Stimulated activated CD8-positive, alpha-beta memory T cell treated with anti-CD3 and anti-CD28 coated beads, Interleukin-7, amount 100 ng/mL, for 4 hours (primary cell): ENCODE measurements at regions not wholly inside any gene's neighbourhood (a gene's known extent, or its start where the extent isn't known, plus 50 kb on each side); places are given as distances from the start of the nearest gene placed in this dataset.
"Not testable (repeated sequence)": the region's sequence is repeated elsewhere in the genome, so short reads cannot be mapped to it uniquely, and the experiment has no call there.

Experiments
- DNase-seq, 2 donors: peaks; one replicate each; pipeline ENCODE4 v3.0.0-alpha.2; 2020; ENCODE audit warnings: low read depth in 2 of 2

GRCh38 chr1:90824551-90824950, 107.4 kb upstream of the BARHL2 start:
- DNase-seq: no peak

GRCh38 chr1:90823686-90824085, 106.6 kb upstream of the BARHL2 start:
- DNase-seq: no peak

- no peak for DNase-seq
Observed at GRCh38 chr1:90821788-90822359, 104.8 kb upstream of the BARHL2 start.

- no peak for DNase-seq
Observed at GRCh38 chr1:90821152-90821787, 104.2 kb upstream of the BARHL2 start.

- DNase-seq: no peak
Observed at GRCh38 chr1:90820745-90821144, 103.6 kb upstream of the BARHL2 start.

GRCh38 chr1:90817399-90817798, 100.3 kb upstream of the BARHL2 start:
- DNase-seq: no peak

GRCh38 chr1:90812237-90812636, 95.1 kb upstream of the BARHL2 start:
- DNase-seq: not testable (repeated sequence)

- DNase-seq: not testable (repeated sequence)
Observed at GRCh38 chr1:90811444-90811950, 94.4 kb upstream of the BARHL2 start.

GRCh38 chr1:90810681-90811080, 93.6 kb upstream of the BARHL2 start:
- DNase-seq: no peak

- DNase-seq: no peak
Observed at GRCh38 chr1:90809996-90810395, 92.9 kb upstream of the BARHL2 start.

- DNase-seq: no peak
Observed at GRCh38 chr1:90809093-90809492, 92.0 kb upstream of the BARHL2 start.

GRCh38 chr1:90807329-90807728, 90.2 kb upstream of the BARHL2 start:
- DNase-seq: no peak

GRCh38 chr1:90802622-90803021, 85.5 kb upstream of the BARHL2 start:
- DNase-seq: no peak

GRCh38 chr1:90800012-90800717, 83.1 kb upstream of the BARHL2 start:
- DNase-seq: no peak

- DNase-seq: no peak
Observed at GRCh38 chr1:90799326-90799725, 82.2 kb upstream of the BARHL2 start.

GRCh38 chr1:90798883-90799282, 81.8 kb upstream of the BARHL2 start:
- DNase-seq: no peak

- DNase-seq: no peak
Observed at GRCh38 chr1:90798344-90798743, 81.2 kb upstream of the BARHL2 start.

GRCh38 chr1:90795431-90795830, 78.3 kb upstream of the BARHL2 start:
- DNase-seq: no peak

- DNase-seq: no peak
Observed at GRCh38 chr1:90786709-90787108, 69.6 kb upstream of the BARHL2 start.

GRCh38 chr1:90784186-90784847, 67.2 kb upstream of the BARHL2 start:
- no peak for DNase-seq

GRCh38 chr1:90783181-90783580, 66.1 kb upstream of the BARHL2 start:
- DNase-seq: no peak

- no peak for DNase-seq
Observed at GRCh38 chr1:90782046-90782445, 64.9 kb upstream of the BARHL2 start.

- no peak for DNase-seq
Observed at GRCh38 chr1:90781534-90781933, 64.4 kb upstream of the BARHL2 start.
